ENCODE measurements at regions not wholly inside any gene's neighbourhood (a gene's known extent, or its start where the extent isn't known, plus 50 kb on each side); places are given as distances from the start of the nearest gene placed in this dataset.

- no peaks in the 10 kb centered on the region for H3K79me2 ChIP-seq (ENCODE audit: low read length)
- no peaks in the 10 kb centered on the region for H3K9me2 ChIP-seq (replicated peaks; ENCODE audit: insufficient read depth, low read length)
- H4K20me1 ChIP-seq (ENCODE audit: insufficient read depth, low read length) = no peaks in the 10 kb centered on the region
- H3K36me3 ChIP-seq (replicated peaks; ENCODE audit: insufficient read depth, low read length) = no peaks in the 10 kb centered on the region
- H3K9me3 ChIP-seq (replicated peaks; ENCODE audit: insufficient read depth, low read length) = no peaks in the 10 kb centered on the region
- no peaks in the 10 kb centered on the region for H3F3A ChIP-seq (ENCODE audit: insufficient read depth, low read length)
- H3K27ac ChIP-seq (ENCODE audit: low read length) = no peak overlapping the region
- no peak overlapping the region for H3K9ac ChIP-seq (ENCODE audit: low read length)
- H2AFZ ChIP-seq (ENCODE audit: low read length) = no peak overlapping the region
- no peak overlapping the region for H3K4me2 ChIP-seq (ENCODE audit: low read depth, low read length)
- no peaks in the 10 kb centered on the region for H3K27me3 ChIP-seq (replicated peaks; ENCODE audit: insufficient read depth, low read length)
- TF ChIP-seq EZH2 (optimal IDR thresholded peaks at IDR 0.05; ENCODE audit: low read depth, low read length) = no peak
- TF ChIP-seq EZH2phosphoT487 (IDR thresholded peaks at IDR 0.05; ENCODE audit: low read length) = no peak
- TF ChIP-seq CTCF (IDR thresholded peaks at IDR 0.05; ENCODE audit: low read length) = no peak
- no peak for DNase-seq
- no peak overlapping the region for H3K4me3 ChIP-seq (ENCODE audit: low read length)
- no peaks in the 10 kb centered on the region for H3K4me1 ChIP-seq (ENCODE audit: low read length)
These were observed 92.0 kb upstream of the PRMT6 start for GRCh38 chr1:106964495-106964894.

GRCh38 chr1:106968644-106969043 lies 87.8 kb upstream of the PRMT6 start:
- TF ChIP-seq EZH2phosphoT487 (IDR thresholded peaks at IDR 0.05; ENCODE audit: low read length) (no peak), CTCF (IDR thresholded peaks at IDR 0.05; ENCODE audit: low read length) (no peak), EZH2 (optimal IDR thresholded peaks at IDR 0.05; ENCODE audit: low read depth, low read length) (no peak)
- Histone ChIP-seq H3K9me3 (replicated peaks; ENCODE audit: insufficient read depth, low read length) (no peaks in the 10 kb centered on the region), H3K4me2 (ENCODE audit: low read depth, low read length) (no peak overlapping the region), H3K27ac (ENCODE audit: low read length) (no peak overlapping the region), H3K36me3 (replicated peaks; ENCODE audit: insufficient read depth, low read length) (no peaks in the 10 kb centered on the region), H3K9me2 (replicated peaks; ENCODE audit: insufficient read depth, low read length) (no peaks in the 10 kb centered on the region), H3K79me2 (ENCODE audit: low read length) (no peaks in the 10 kb centered on the region), H3F3A (ENCODE audit: insufficient read depth, low read length) (no peaks in the 10 kb centered on the region), H3K9ac (ENCODE audit: low read length) (no peak overlapping the region), H4K20me1 (ENCODE audit: insufficient read depth, low read length) (no peaks in the 10 kb centered on the region), H2AFZ (ENCODE audit: low read length) (no peak overlapping the region), H3K27me3 (replicated peaks; ENCODE audit: insufficient read depth, low read length) (no peaks in the 10 kb centered on the region), H3K4me3 (ENCODE audit: low read length) (no peak overlapping the region), H3K4me1 (ENCODE audit: low read length) (no peaks in the 10 kb centered on the region)
- DNase-seq = no peak

DNA sequence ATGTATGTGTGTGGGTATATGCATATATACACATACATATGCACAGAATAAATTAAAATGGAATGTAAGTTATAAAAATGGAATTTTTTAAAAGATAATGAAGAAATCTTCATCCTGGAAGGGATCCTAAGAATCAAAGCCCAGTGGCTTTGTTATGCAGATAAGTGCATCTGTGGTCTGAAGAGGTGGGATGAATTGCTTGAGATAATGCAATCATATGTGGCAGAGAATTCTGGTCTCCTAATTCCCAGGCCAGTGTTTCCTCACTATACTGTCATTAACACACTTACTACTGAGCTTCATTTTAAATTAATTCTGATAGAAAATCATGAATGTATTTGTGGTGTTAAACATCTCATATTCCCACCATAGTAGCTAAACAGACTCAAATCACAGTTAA lies 86.7 kb upstream of the PRMT6 start:
- TF ChIP-seq EZH2phosphoT487 (IDR thresholded peaks at IDR 0.05; ENCODE audit: low read length) = no peak
- no peak for TF ChIP-seq CTCF (IDR thresholded peaks at IDR 0.05; ENCODE audit: low read length)
- no peak for TF ChIP-seq EZH2 (optimal IDR thresholded peaks at IDR 0.05; ENCODE audit: low read depth, low read length)
- Histone ChIP-seq H3K9ac (ENCODE audit: low read length) (no peak overlapping the region), H3K9me2 (replicated peaks; ENCODE audit: insufficient read depth, low read length) (no peaks in the 10 kb centered on the region), H3K4me1 (ENCODE audit: low read length) (no peaks in the 10 kb centered on the region), H3K27me3 (replicated peaks; ENCODE audit: insufficient read depth, low read length) (no peaks in the 10 kb centered on the region), H3F3A (ENCODE audit: insufficient read depth, low read length) (no peaks in the 10 kb centered on the region), H3K4me3 (ENCODE audit: low read length) (no peak overlapping the region), H3K4me2 (ENCODE audit: low read depth, low read length) (no peak overlapping the region), H3K9me3 (replicated peaks; ENCODE audit: insufficient read depth, low read length) (no peaks in the 10 kb centered on the region), H4K20me1 (ENCODE audit: insufficient read depth, low read length) (no peaks in the 10 kb centered on the region), H3K79me2 (ENCODE audit: low read length) (no peaks in the 10 kb centered on the region), H3K27ac (ENCODE audit: low read length) (no peak overlapping the region), H2AFZ (ENCODE audit: low read length) (no peak overlapping the region), H3K36me3 (replicated peaks; ENCODE audit: insufficient read depth, low read length) (no peaks in the 10 kb centered on the region)
- no peak for DNase-seq

Measured in MM.1S (cell line).